HG03025 (cell line): ENCODE measurements at regions not wholly inside any gene's neighbourhood (a gene's known extent, or its start where the extent isn't known, plus 50 kb on each side); places are given as distances from the start of the nearest gene placed in this dataset.

Experiments
- ATAC-seq: cut with Tn5 transposase; IDR thresholded peaks from one replicate; pipeline ENCODE4 v1.9.1; 2021; ENCODE audit warnings: mild to moderate bottlenecking, moderate library complexity; ENCODE audit not compliant: unreplicated experiment, low FRiP score

- ATAC-seq, result no peak
These were observed 126.9 kb downstream of the IPMK start for GRCh38 chr10:58140691-58141347.

DNA sequence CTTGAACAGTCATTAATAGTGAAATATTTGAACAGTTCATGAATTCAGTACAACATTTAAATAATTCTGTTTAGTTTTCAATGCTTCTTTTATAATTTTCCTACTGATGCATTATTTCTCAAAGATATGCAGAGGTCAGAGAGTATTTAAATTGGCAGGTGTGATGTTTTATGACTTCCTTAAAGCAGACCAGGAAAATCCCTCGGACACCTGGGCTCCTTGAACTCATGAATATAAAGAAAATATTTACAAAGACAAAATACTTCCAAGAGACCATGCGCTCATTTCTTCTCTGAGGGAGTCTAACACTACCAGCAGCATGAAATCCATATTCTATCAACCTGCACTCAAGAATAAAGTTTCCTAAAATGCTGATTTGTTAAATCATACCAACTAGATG is 127.6 kb downstream of the IPMK start:
- ATAC-seq, result no peak

- ATAC-seq, result no peak
These were observed 129.9 kb downstream of the IPMK start for GRCh38 chr10:58137813-58138212.

DNA sequence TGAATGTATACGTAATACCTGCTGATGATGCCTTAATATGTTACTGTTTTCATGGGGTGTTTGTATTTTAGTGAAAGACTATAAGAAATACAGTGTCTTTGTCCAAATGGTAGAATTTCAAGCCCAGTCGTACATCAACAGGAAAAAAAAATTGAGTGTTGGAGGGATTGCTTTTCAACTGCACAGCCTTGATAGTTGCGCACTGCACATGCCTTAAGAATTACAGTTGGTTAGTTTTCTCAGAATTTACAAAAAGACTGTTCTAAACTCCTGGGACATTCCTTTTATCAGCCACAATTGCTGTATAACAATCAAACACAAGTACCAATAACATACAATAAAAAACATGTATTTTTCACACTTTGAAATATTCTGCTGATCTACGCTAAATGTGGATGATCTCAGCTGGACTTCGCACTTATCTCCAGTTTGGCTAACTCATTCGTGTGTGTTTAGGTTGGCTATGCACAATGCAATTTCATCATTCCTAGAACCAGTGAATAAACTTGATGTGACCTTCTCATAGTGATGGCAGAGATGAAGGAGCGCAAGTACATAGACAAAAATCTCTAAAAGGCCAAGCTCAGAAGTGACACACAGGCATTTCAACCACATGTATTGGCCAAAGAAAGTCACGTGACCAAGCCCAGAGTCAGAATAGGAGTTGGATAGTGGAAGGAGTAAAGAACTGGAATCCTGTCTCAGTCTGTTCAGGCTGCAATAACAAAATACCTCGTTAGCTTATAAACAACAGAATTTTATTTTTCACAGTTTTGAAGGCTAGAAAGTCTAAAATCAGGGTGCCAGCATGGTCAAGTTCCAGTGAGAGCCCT is 152.3 kb downstream of the IPMK start:
- no peak for ATAC-seq

- ATAC-seq, result no peak
These were observed 158.0 kb downstream of the IPMK start for GRCh38 chr10:58109731-58110130.

- no peak for ATAC-seq
These were observed 160.2 kb downstream of the IPMK start for GRCh38 chr10:58107506-58107905.

DNA sequence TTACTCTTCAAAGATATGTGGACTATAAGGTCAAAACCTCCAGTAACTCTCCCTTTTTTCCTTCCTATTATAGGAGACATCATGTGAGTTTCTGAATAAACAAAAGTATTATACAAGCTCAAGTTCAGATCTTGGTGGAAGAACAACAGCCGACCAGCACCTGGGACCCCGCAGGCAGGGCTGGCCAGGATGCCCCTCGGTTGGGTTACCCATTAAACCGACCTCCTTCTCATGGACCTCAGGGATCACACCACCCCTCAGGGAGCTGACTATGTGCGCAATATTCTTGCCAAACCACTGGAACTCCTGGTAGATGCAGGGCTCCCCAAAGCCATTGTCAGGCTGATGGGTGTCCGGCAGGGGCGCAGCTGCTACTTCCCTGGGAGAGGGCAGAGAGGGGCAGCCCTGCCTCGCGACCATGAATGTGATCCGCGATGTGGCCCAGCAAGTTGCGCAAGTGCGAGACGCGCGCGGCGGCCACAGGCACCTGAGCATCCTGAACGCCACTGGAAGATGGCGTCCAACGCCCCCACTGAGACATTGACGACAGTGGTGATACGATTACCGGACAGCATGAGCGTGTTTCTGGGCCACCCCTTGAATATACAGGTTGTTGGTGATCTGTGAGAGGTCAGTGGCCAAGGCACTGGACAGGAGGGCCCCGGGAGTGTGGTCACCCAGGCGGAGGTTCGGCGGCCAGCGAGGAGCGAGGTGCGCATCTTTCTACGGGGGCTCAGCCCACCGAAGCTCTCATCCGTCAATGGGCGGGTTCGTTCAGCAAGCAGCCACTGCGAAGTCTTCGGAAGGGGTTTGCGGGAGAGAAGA is 161.3 kb downstream of the IPMK start:
- ATAC-seq, result no peak

DNA sequence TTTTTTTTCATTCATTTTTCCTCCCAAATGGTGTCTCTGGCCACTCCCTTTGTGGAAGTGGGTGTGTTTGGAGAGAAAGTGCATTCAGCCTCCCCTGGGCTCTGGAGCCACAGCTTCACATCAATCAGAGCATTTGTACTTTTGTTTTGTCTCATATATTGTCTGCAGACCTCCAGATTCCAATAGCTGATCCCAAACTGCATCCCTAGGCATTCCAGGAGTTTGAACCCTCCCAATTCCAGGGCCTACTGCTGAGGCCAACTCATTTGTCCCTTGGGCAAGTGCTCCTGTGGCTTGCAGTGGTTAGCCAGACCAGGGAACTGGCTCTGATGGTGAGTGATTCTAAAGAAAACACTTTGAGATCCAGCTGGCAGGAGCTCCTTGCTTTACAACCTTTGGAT is 163.3 kb downstream of the IPMK start:
- ATAC-seq, result no peak

- ATAC-seq, result no peak
These were observed 164.8 kb downstream of the IPMK start for GRCh38 chr10:58102897-58103296.

GRCh38 chr10:58101682-58102081 is 166.0 kb downstream of the IPMK start:
- ATAC-seq, result no peak

DNA sequence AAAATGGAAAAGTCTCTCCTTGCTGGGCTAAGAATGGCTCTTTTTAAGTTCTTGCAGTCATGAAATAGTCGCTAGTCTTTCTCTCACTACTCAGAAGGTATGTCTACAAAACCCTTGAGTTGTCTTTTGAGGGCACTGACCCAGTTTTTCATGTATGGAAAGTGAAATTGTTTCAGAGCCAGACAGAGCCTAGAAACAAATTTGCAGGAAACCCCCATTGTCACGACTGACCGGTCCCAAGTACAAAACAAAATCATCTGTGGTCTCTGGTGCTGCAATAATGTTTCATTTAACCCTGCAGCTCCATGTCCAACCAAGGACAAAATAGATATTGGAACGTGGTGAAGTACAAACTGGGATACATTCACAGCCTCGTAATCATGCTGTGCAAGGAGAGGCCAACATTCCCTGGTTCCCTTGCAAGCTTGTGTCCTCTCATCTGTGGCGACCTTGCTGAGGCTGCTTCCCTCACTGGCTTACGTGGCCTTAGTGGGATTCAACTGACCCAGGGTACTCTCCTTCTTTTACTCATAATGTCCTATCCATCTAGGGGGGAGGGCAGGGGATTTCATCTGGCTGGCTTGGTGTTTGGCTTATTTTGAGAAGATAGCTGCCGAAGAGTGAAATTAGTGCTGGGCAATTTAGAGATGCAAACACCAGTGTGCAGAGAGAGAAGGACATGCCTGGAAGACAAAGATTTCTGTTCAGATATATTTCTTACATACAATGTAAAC is 172.5 kb downstream of the IPMK start:
- no peak for ATAC-seq

- no peak for ATAC-seq
These were observed 175.8 kb downstream of the IPMK start for GRCh38 chr10:58091886-58092285.

GRCh38 chr10:58089739-58090138 is 178.0 kb downstream of the IPMK start:
- ATAC-seq, result no peak

GRCh38 chr10:58087896-58088295 is 179.8 kb downstream of the IPMK start:
- no peak for ATAC-seq

- no peak for ATAC-seq
These were observed 180.9 kb downstream of the IPMK start for GRCh38 chr10:58086763-58087150.

DNA sequence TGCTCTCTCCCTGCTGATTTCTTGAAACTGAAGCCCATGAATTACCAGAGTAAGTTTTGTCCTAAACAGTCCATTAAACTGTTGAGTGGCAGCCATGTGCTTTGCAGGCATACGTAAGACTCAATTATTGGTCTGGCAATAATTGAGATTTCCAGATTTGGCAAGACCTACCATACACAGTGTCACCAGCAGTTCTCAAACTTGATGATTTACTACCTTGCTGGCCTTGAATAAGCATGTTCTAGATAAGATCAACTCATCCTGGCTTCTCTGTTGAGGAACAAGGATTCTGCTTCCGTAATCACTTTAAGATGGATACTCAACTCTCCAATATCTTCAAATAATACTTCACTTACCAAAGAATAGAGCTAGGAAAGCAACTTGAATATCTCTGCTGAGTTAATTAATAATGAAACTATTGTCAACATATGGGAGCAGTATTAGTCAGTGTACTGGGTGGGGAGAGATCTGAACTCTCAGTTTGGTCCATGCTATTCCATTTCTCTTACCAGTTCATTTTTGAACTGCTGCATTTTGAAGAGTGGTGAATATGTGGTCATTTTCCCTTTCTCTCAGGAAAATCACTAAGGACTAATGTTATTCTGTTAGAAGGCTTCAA is 181.4 kb downstream of the IPMK start:
- no peak for ATAC-seq

DNA sequence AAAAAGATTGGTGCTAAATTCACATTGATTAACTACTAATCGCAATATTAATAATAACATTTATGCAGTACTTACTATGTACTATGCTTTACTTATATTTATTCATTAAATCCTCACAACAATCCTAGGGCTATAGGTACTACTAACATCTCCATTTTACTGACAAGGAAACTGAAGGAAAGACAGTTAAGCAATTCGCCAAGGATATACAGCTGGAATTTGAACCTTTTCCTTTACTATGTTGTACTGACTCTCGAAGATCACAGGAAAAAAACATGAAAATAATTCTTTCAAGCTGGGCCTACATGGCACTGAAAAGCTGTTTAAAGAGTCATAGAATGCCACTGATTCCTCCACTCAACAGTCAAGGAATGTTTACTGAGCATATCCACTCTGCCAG is 185.4 kb downstream of the IPMK start:
- no peak for ATAC-seq

- no peak for ATAC-seq
These were observed 186.3 kb downstream of the IPMK start for GRCh38 chr10:58081353-58081752.

GRCh38 chr10:58079461-58079860 is 188.2 kb downstream of the IPMK start:
- ATAC-seq, result no peak

DNA sequence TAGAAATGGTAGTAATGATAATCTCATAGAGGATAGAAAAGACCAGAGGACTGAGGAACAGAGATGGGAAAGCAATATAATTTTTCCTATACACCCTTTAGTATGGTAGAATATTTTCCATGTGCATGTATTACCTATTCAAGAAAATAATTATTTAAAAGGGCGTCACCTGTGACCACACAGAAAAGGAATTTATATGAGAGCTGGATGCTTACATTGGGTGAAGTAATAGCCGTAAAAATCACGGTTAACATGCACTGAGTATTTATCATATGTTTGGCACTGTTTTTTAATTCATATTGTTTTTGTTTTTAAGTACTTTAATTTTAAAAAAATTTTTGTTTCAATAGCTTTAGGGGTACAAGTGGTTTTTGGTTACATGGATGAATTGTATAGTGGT is 195.1 kb downstream of the IPMK start:
- ATAC-seq, result no peak
